Ishikawa (cell line): ENCODE measurements at regions not wholly inside any gene's neighbourhood (a gene's known extent, or its start where the extent isn't known, plus 50 kb on each side); places are given as distances from the start of the nearest gene placed in this dataset.

ENCODE experiments used
- CEBPB ChIP-seq: IDR thresholded peaks from 2 replicates; pipeline ENCODE4 v1.6.1; 2012
- EGR1 ChIP-seq: IDR thresholded peaks from 2 replicates; pipeline ENCODE4 v1.6.1; 2012
- EP300 ChIP-seq: IDR thresholded peaks from 2 replicates; pipeline ENCODE4 v1.6.1; 2012; ENCODE audit warnings: borderline replicate concordance
- MAX ChIP-seq: IDR thresholded peaks from 2 replicates; pipeline ENCODE4 v1.6.1; 2012
- NFIC ChIP-seq: IDR thresholded peaks from 2 replicates; pipeline ENCODE4 v1.6.1; 2012
- RAD21 ChIP-seq: IDR thresholded peaks from 2 replicates; pipeline ENCODE4 v1.6.1; 2012; ENCODE audit warnings: low read depth
- TAF1 ChIP-seq: IDR thresholded peaks from 2 replicates; pipeline ENCODE4 v1.6.1; 2012; ENCODE audit warnings: low read depth, mild to moderate bottlenecking
- TEAD4 ChIP-seq: IDR thresholded peaks from 2 replicates; pipeline ENCODE4 v1.6.1; 2012
- TF ChIP-seq, protein P1 (sequence below): IDR thresholded peaks from 2 replicates; pipeline ENCODE4 v1.6.1; 2012; ENCODE audit warnings: low read depth, mild to moderate bottlenecking

- TF ChIP-seq TEAD4, result no peak
- TF ChIP-seq, protein P1, sequence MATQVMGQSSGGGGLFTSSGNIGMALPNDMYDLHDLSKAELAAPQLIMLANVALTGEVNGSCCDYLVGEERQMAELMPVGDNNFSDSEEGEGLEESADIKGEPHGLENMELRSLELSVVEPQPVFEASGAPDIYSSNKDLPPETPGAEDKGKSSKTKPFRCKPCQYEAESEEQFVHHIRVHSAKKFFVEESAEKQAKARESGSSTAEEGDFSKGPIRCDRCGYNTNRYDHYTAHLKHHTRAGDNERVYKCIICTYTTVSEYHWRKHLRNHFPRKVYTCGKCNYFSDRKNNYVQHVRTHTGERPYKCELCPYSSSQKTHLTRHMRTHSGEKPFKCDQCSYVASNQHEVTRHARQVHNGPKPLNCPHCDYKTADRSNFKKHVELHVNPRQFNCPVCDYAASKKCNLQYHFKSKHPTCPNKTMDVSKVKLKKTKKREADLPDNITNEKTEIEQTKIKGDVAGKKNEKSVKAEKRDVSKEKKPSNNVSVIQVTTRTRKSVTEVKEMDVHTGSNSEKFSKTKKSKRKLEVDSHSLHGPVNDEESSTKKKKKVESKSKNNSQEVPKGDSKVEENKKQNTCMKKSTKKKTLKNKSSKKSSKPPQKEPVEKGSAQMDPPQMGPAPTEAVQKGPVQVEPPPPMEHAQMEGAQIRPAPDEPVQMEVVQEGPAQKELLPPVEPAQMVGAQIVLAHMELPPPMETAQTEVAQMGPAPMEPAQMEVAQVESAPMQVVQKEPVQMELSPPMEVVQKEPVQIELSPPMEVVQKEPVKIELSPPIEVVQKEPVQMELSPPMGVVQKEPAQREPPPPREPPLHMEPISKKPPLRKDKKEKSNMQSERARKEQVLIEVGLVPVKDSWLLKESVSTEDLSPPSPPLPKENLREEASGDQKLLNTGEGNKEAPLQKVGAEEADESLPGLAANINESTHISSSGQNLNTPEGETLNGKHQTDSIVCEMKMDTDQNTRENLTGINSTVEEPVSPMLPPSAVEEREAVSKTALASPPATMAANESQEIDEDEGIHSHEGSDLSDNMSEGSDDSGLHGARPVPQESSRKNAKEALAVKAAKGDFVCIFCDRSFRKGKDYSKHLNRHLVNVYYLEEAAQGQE, result no peak
- peak; percentile 21; the same call in 1 of the 2 replicates for TF ChIP-seq RAD21
- no peak for TF ChIP-seq EP300
- no peak for TF ChIP-seq MAX
- TF ChIP-seq TAF1, result no peak
- no peak for TF ChIP-seq EGR1
- no peak for TF ChIP-seq NFIC
- TF ChIP-seq CEBPB, result no peak
These were observed 101.9 kb upstream of the RAB12 start for GRCh38 chr18:8507361-8507760.
